ENCODE measurements at regions not wholly inside any gene's neighbourhood (a gene's known extent, or its start where the extent isn't known, plus 50 kb on each side); places are given as distances from the start of the nearest gene placed in this dataset.

- no peaks in the 10 kb centered on the region for H3K79me2 ChIP-seq (ENCODE audit: insufficient read depth, low read depth)
- no peak overlapping the region for H3K27ac ChIP-seq
- no peaks in the 10 kb centered on the region for H3K4me1 ChIP-seq (ENCODE audit: low read depth, poor library complexity, severe bottlenecking)
- H2AFZ ChIP-seq (ENCODE audit: low read depth) = no peak overlapping the region
- no peaks in the 10 kb centered on the region for H3K36me3 ChIP-seq (ENCODE audit: insufficient read depth)
- no peak overlapping the region for H3K9ac ChIP-seq
- H3K4me3 ChIP-seq (IDR thresholded peaks at IDR 0.05; ENCODE audit: insufficient read depth, low read depth, low read length) = no peak overlapping the region
- no peak for TF ChIP-seq CTCF (conservative IDR thresholded peaks at IDR 0.05; ENCODE audit: low read depth, low read length)
- no peaks in the 10 kb centered on the region for H4K20me1 ChIP-seq (ENCODE audit: insufficient read depth)
- no peaks in the 10 kb centered on the region for H3K27me3 ChIP-seq (ENCODE audit: insufficient read depth, low read depth)
- H3K4me2 ChIP-seq = no peak overlapping the region
Measured at GRCh38 chr12:86658303-86658702, 402.1 kb upstream of the MGAT4C start.

- H3K27me3 ChIP-seq (ENCODE audit: insufficient read depth, low read depth) = no peaks in the 10 kb centered on the region
- H3K4me2 ChIP-seq = no peak overlapping the region
- H3K27ac ChIP-seq = no peak overlapping the region
- H3K9ac ChIP-seq = no peak overlapping the region
- H3K79me2 ChIP-seq (ENCODE audit: insufficient read depth, low read depth) = no peaks in the 10 kb centered on the region
- TF ChIP-seq CTCF (conservative IDR thresholded peaks at IDR 0.05; ENCODE audit: low read depth, low read length) = no peak
- no peak overlapping the region for H3K4me3 ChIP-seq (IDR thresholded peaks at IDR 0.05; ENCODE audit: insufficient read depth, low read depth, low read length)
- H3K4me1 ChIP-seq (ENCODE audit: low read depth, poor library complexity, severe bottlenecking) = no peaks in the 10 kb centered on the region
- no peaks in the 10 kb centered on the region for H3K36me3 ChIP-seq (ENCODE audit: insufficient read depth)
- H4K20me1 ChIP-seq (ENCODE audit: insufficient read depth) = no peaks in the 10 kb centered on the region
- H2AFZ ChIP-seq (ENCODE audit: low read depth) = no peak overlapping the region
Measured at GRCh38 chr12:86647800-86648199, 391.6 kb upstream of the MGAT4C start.

DNA sequence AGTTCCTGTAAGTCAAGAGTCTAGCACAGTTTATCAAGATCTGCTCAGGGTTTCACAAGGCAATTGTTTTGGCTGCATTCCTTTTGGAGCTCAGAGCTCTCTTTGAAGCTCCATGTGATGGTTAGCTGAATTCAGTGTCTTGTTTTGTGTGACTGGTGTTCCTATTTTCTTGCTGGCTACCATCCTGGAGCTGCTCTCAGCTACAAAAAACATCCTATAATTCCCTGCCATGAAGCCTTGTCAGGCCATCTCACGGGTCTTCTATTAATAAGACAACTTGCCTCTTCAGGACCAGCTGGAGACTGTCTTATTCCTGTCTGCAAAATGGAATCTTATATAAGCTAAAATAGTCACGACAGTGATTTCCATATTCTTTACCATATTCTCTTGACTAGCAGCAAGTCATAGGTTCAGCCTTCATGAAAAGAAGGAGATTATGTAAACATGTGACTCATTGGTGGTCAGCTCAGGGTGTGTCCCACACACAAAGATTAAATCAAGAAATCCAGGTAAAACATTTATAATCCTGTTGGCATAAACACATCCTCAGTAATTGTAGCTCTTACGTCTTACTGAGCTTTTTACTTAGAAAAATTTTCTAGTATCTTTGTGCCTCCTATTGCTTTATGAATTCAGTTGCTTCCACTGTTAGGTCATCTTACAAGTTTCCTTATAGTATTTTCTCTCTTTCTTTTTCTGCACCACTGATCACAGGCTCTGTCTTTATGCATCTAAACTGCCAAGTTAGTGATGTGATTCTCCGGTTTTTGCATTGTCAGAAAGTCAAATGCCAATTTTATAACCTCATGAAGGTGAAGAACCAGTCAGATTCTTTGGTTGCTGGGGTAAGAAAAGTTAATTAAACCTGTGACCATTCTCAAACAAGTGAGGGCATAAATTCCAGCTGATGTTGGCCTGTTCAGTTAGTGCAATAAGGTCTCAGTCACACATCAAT, 378.5 kb upstream of the MGAT4C start:
- no peak overlapping the region for H3K4me2 ChIP-seq
- H3K36me3 ChIP-seq (ENCODE audit: insufficient read depth) = no peaks in the 10 kb centered on the region
- no peak overlapping the region for H3K27ac ChIP-seq
- H4K20me1 ChIP-seq (ENCODE audit: insufficient read depth) = no peaks in the 10 kb centered on the region
- TF ChIP-seq CTCF (conservative IDR thresholded peaks at IDR 0.05; ENCODE audit: low read depth, low read length) = no peak
- no peaks in the 10 kb centered on the region for H3K79me2 ChIP-seq (ENCODE audit: insufficient read depth, low read depth)
- no peaks in the 10 kb centered on the region for H3K27me3 ChIP-seq (ENCODE audit: insufficient read depth, low read depth)
- no peak overlapping the region for H2AFZ ChIP-seq (ENCODE audit: low read depth)
- no peaks in the 10 kb centered on the region for H3K4me1 ChIP-seq (ENCODE audit: low read depth, poor library complexity, severe bottlenecking)
- H3K9ac ChIP-seq = no peak overlapping the region
- no peak overlapping the region for H3K4me3 ChIP-seq (IDR thresholded peaks at IDR 0.05; ENCODE audit: insufficient read depth, low read depth, low read length)

GRCh38 chr12:86627001-86627400, 370.8 kb upstream of the MGAT4C start:
- no peak overlapping the region for H3K4me2 ChIP-seq
- H3K4me3 ChIP-seq (IDR thresholded peaks at IDR 0.05; ENCODE audit: insufficient read depth, low read depth, low read length) = no peak overlapping the region
- no peak for TF ChIP-seq CTCF (conservative IDR thresholded peaks at IDR 0.05; ENCODE audit: low read depth, low read length)
- no peaks in the 10 kb centered on the region for H3K27me3 ChIP-seq (ENCODE audit: insufficient read depth, low read depth)
- H3K27ac ChIP-seq = no peak overlapping the region
- H3K9ac ChIP-seq = no peak overlapping the region
- H3K4me1 ChIP-seq (ENCODE audit: low read depth, poor library complexity, severe bottlenecking) = no peaks in the 10 kb centered on the region
- no peaks in the 10 kb centered on the region for H4K20me1 ChIP-seq (ENCODE audit: insufficient read depth)
- no peak overlapping the region for H2AFZ ChIP-seq (ENCODE audit: low read depth)
- no peaks in the 10 kb centered on the region for H3K79me2 ChIP-seq (ENCODE audit: insufficient read depth, low read depth)
- H3K36me3 ChIP-seq (ENCODE audit: insufficient read depth) = no peaks in the 10 kb centered on the region

Data from KMS-11 (cell line).